Left ventricle myocardium inferior (tissue), 1 donor: ENCODE measurements at regions not wholly inside any gene's neighbourhood (a gene's known extent, or its start where the extent isn't known, plus 50 kb on each side); places are given as distances from the start of the nearest gene placed in this dataset.

Source experiments
- DNase-seq: peaks from one replicate; pipeline ENCODE4 v3.0.0-alpha.2; 2020
- H3K27ac ChIP-seq: fragments of 200-600 bp; replicated peaks from 2 replicates; pipeline ENCODE4 v1.8.0; 2021
- H3K27me3 ChIP-seq: fragments of 200-600 bp; 2 replicates; pipeline ENCODE4 v1.8.0; 2021; ENCODE audit warnings: low read depth
- H3K36me3 ChIP-seq: fragments of 200-600 bp; 2 replicates; pipeline ENCODE4 v1.8.0; 2021
- H3K4me1 ChIP-seq: fragments of 200-600 bp; 2 replicates; pipeline ENCODE4 v1.8.0; 2021
- H3K4me3 ChIP-seq: fragments of 200-600 bp; 2 replicates; pipeline ENCODE4 v1.8.0; 2021; ENCODE audit warnings: mild to moderate bottlenecking, moderate library complexity
- H3K9me3 ChIP-seq: fragments of 200-600 bp; replicated peaks from 2 replicates; pipeline ENCODE4 v1.8.0; 2021
- CTCF ChIP-seq: fragments of 200-600 bp; IDR thresholded peaks from 2 replicates; pipeline ENCODE4 v1.8.0; 2021; ENCODE audit warnings: antibody characterized with exemption, mild to moderate bottlenecking, borderline replicate concordance
- intact Hi-C: fragments of 100-400 bp; cut with micrococcal nuclease; formaldehyde crosslinking; loops from one replicate; pipeline ENCODE4 v1.11.0; 2022
- donor health status: DM: no; HTN: yes; CAD: no; lungs with severe emphysema.

- TF ChIP-seq CTCF = no peak
- no peaks in the 10 kb centered on the region for H3K9me3 ChIP-seq
- peaks cover 72% of the 10 kb centered on the region for H3K4me1 ChIP-seq
- H3K27me3 ChIP-seq = no peaks in the 10 kb centered on the region
- H3K27ac ChIP-seq = peak overlapping the region; percentile 91
- intact Hi-C loops = no loop called here
- no peak overlapping the region for H3K4me3 ChIP-seq
- DNase-seq = no peak
- H3K36me3 ChIP-seq = no peaks in the 10 kb centered on the region
Measured at GRCh38 chr11:126114486-126115126, 51.9 kb upstream of the CDON start.

DNA sequence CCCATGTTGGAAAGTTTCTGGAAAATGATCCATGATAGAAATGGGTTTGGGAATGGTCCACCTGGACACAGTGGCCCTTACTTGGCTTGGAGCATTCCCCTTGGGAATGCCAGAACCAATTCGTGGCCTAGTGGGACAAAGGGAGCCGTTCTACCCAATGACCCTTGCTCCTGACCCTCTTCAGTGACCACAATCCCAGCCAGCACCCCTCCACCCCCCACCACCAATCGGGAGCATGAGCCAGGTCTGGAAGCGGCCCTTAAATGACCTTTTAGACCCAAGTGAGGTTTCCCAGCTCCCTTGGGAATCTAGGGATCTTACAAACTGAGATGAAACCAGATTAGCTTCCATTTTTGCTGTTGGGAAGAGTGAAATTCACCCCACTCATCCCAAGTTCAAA, 51.3 kb upstream of the CDON start:
- Histone ChIP-seq H3K27ac (peak overlapping the region; percentile 91), H3K9me3 (no peaks in the 10 kb centered on the region), H3K4me3 (no peak overlapping the region), H3K27me3 (no peaks in the 10 kb centered on the region), H3K4me1 (peaks cover 72% of the 10 kb centered on the region), H3K36me3 (no peaks in the 10 kb centered on the region)
- no peak for TF ChIP-seq CTCF
- no peak for DNase-seq
- intact Hi-C loops = no loop called here

DNA sequence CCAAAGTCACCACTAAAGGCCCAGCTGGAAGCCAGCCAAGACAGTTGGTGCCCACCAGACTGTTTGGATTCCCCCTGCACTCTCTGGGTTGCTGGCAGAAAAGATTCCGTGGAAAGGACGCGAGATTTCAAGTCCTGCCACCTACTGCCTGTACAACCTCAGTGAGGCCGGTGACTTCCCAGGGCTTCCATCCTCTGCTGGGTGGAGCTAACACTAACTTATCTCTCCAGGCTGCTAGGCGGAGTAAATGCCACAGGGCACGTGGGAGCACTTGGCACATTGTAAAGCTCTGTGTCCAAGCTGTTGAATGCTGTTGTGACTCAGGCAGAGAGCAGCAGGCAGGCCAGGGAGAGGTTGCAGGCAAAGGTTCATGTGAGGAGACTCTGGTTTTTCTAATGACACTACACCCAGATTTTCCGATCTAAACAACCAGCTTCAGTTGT, 50.9 kb upstream of the CDON start:
- peak; percentile 85 for DNase-seq
- intact Hi-C loops = no loop called here
- no peak for TF ChIP-seq CTCF
- no peak overlapping the region for H3K4me3 ChIP-seq
- H3K4me1 ChIP-seq = peaks cover 67% of the 10 kb centered on the region
- H3K36me3 ChIP-seq = no peaks in the 10 kb centered on the region
- no peaks in the 10 kb centered on the region for H3K9me3 ChIP-seq
- H3K27me3 ChIP-seq = no peaks in the 10 kb centered on the region
- H3K27ac ChIP-seq = peak overlapping the region; percentile 91

GRCh38 chr11:126113012-126113411, 50.3 kb upstream of the CDON start:
- intact Hi-C loops = no loop called here
- peaks cover 67% of the 10 kb centered on the region for H3K4me1 ChIP-seq
- no peaks in the 10 kb centered on the region for H3K27me3 ChIP-seq
- H3K36me3 ChIP-seq = no peaks in the 10 kb centered on the region
- H3K27ac ChIP-seq = peak overlapping the region; percentile 91
- TF ChIP-seq CTCF = no peak
- no peak overlapping the region for H3K4me3 ChIP-seq
- DNase-seq = no peak
- H3K9me3 ChIP-seq = no peaks in the 10 kb centered on the region

- Histone ChIP-seq H3K36me3 (no peaks in the 10 kb centered on the region), H3K9me3 (no peaks in the 10 kb centered on the region), H3K27me3 (no peaks in the 10 kb centered on the region), H3K27ac (peak overlapping the region; percentile 91), H3K4me1 (peaks cover 67% of the 10 kb centered on the region), H3K4me3 (no peak overlapping the region)
- intact Hi-C loops = no loop called here
- no peak for TF ChIP-seq CTCF
- peak; percentile 50 for DNase-seq
Measured at GRCh38 chr11:126112547-126112946, 49.9 kb upstream of the CDON start.
